ENCODE measurements at regions not wholly inside any gene's neighbourhood (a gene's known extent, or its start where the extent isn't known, plus 50 kb on each side); places are given as distances from the start of the nearest gene placed in this dataset.

- TF ChIP-seq AR (CRISPR knock-in tag; IDR thresholded peaks at IDR 0.05) (no peak), FOXP1 (CRISPR knock-in tag; IDR thresholded peaks at IDR 0.05; ENCODE audit: borderline replicate concordance) (no peak), RORB (CRISPR knock-in tag; IDR thresholded peaks at IDR 0.05) (no peak), NFYB (CRISPR knock-in tag; conservative IDR thresholded peaks at IDR 0.05; ENCODE audit: low read depth) (no peak), ZNF281 (CRISPR knock-in tag; IDR thresholded peaks at IDR 0.05) (no peak), USF2 (CRISPR knock-in tag; IDR thresholded peaks at IDR 0.05) (no peak), ZBTB21 (CRISPR knock-in tag; IDR thresholded peaks at IDR 0.05; ENCODE audit: borderline replicate concordance) (no peak), IRF1 (CRISPR knock-in tag; IDR thresholded peaks at IDR 0.05) (no peak)
Observed at GRCh38 chr16:9249534-9249933, 158.1 kb downstream of the HAPSTR1 start (continued).

GRCh38 chr16:9251026-9251425 lies 159.6 kb downstream of the HAPSTR1 start:
- Mint-ChIP-seq H3K4me1 (peaks cover 7% of the 10 kb centered on the region), H3K36me3 (no peaks in the 10 kb centered on the region), H3K27ac (no peak overlapping the region), H3K9me3 (peaks cover 21% of the 10 kb centered on the region), H3K27me3 (ENCODE audit: low read depth) (peaks cover 3% of the 10 kb centered on the region), H3K4me3 (no peak overlapping the region)
- DNase-seq (ENCODE audit: low spot score) = no peak
- TF ChIP-seq JUN (CRISPR knock-in tag; IDR thresholded peaks at IDR 0.05) (no peak), ESRRA (CRISPR knock-in tag; IDR thresholded peaks at IDR 0.05; ENCODE audit: borderline replicate concordance) (no peak), PRDM15 (CRISPR knock-in tag; IDR thresholded peaks at IDR 0.05) (no peak), ZNF232 (CRISPR knock-in tag; IDR thresholded peaks at IDR 0.05) (no peak), E2F1 (CRISPR knock-in tag; IDR thresholded peaks at IDR 0.05) (no peak), HMGXB4 (CRISPR knock-in tag; IDR thresholded peaks at IDR 0.05) (no peak), ZNF281 (CRISPR knock-in tag; IDR thresholded peaks at IDR 0.05) (no peak), TP53 (CRISPR knock-in tag; IDR thresholded peaks at IDR 0.05) (no peak)
- no peak for ATAC-seq
- ChIA-PET POLR2A (no interaction called here), CTCF (no interaction called here)

All from WTC11 (cell line).